Kidney (tissue), 13 donors: ENCODE measurements at regions not wholly inside any gene's neighbourhood (a gene's known extent, or its start where the extent isn't known, plus 50 kb on each side); places are given as distances from the start of the nearest gene placed in this dataset.
A peak's percentile ranks its signal among the peaks of the same experiment; 100 is the strongest.

Experiments used
- DNase-seq, 5 donors: peaks; one replicate each; pipeline ENCODE4 v3.0.0-alpha.2; 2013 to 2020
- FAIRE-seq: peaks from 2 replicates; lab custom pipeline; 2012; peaks lifted over from hg19 to GRCh38; lab: Jason Lieb, UNC
- H3K27ac ChIP-seq, 2 donors: one replicate each; pipeline ENCODE4 v1.7.0; 2013; ENCODE audit warnings: low read depth in 2 of 2, low read length in 2 of 2, inconsistent platforms in 1 of 2
- H3K27me3 ChIP-seq: one replicate; pipeline ENCODE4 v1.7.1; 2013; ENCODE audit warnings: low read length, inconsistent platforms; ENCODE audit not compliant: control insufficient read depth, insufficient read depth
- H3K36me3 ChIP-seq, 3 donors: one replicate each; pipeline versions ENCODE4 v1.7.0 to v1.7.1; 2013; ENCODE audit warnings: low read length in 3 of 3, control low read depth in 1 of 3, inconsistent platforms in 1 of 3; ENCODE audit not compliant: insufficient read depth in 3 of 3, control insufficient read depth in 2 of 3
- H3K4me1 ChIP-seq, 3 donors: one replicate each; pipeline versions ENCODE4 v1.7.0 to v1.7.1; 2013; ENCODE audit warnings: low read length in 3 of 3, inconsistent platforms in 1 of 3, low read depth in 1 of 3; ENCODE audit not compliant: control insufficient read depth in 2 of 3, insufficient read depth in 2 of 3
- H3K4me3 ChIP-seq, 3 donors: one replicate each; pipeline versions ENCODE4 v1.7.0 to v1.8.1; 2013; ENCODE audit warnings: low read length in 3 of 3, control low read depth in 1 of 3, inconsistent platforms in 1 of 3
- H3K9ac ChIP-seq, 3 donors: one replicate each; pipeline versions ENCODE4 v1.7.0 to v1.7.1; 2013; ENCODE audit warnings: low read length in 3 of 3, control low read depth in 1 of 3, inconsistent platforms in 1 of 3
- H3K9me3 ChIP-seq, 3 donors: one replicate each; pipeline versions ENCODE4 v1.7.0 to v1.7.1; 2013; ENCODE audit warnings: low read length in 3 of 3, control low read depth in 1 of 3, inconsistent platforms in 1 of 3; ENCODE audit not compliant: control insufficient read depth in 2 of 3, insufficient read depth in 1 of 3
- intact Hi-C: fragments of 100-400 bp; cut with DNase I; formaldehyde crosslinking; loops from one replicate; pipeline ENCODE4 v1.11.1; 2022
- TF ChIP-seq, protein P1 (sequence below): IDR thresholded peaks from 3 replicates; pipeline ENCODE4 v1.5.1; 2012; ENCODE audit warnings: mild to moderate bottlenecking, moderate library complexity, borderline replicate concordance; ENCODE audit not compliant: insufficient read depth; ENCODE audit errors: extremely low read depth
- donor health status: control.
- donor health status: control.
- donor health status: control.
- donor health status: control.
- donor health status: control.
- donor health status: DM: yes; HTN: yes; CAD: no.
- donor health status: Normal renal cell carcinoma (clear cell type).

DNA sequence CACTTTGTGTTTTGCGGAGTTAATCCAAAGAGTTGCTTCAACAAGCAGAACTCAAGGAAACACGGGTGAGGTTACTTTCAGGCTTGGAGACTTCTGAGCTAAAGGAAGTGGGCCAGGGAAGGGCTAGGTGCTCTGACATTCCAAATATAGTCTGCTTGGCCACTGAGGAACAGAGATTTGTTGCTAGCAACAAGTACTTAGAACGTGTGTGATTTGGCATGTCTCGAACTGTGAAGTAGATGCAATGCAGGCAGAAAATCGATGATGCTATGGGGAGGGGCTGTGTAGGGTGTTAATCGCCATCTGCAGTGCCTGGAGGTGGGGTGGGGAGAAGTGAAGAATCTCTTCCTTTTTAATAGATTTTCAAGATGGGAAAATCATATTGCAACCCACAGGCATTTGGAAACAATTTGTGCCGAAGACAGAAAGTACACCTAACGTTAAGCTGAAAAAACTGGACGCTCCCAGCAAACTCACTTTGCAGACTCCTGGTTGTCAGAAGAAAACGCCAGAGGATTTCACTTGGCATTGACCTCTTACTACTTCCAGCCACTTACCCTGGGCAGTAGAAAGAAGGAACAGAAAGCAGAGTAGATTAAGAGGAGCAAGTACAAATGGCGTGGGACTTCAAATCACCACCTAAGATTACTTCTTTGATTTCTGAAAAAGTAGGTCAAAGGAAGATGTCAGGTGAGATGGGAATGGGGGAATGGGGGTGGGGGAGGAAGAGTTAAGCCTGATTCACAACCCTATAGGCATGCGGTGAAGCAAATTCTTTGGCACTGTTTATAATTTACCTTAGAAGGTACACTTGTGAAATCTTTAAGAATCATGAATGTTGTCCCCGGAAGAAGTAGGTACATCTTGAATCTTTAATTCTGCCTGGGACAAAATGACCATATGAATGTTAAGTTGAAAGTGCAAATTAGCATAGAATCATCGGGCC lies 314.1 kb downstream of the CD83 start:
- H3K4me3 ChIP-seq = no peak overlapping the region
- FAIRE-seq = no peak

DNA sequence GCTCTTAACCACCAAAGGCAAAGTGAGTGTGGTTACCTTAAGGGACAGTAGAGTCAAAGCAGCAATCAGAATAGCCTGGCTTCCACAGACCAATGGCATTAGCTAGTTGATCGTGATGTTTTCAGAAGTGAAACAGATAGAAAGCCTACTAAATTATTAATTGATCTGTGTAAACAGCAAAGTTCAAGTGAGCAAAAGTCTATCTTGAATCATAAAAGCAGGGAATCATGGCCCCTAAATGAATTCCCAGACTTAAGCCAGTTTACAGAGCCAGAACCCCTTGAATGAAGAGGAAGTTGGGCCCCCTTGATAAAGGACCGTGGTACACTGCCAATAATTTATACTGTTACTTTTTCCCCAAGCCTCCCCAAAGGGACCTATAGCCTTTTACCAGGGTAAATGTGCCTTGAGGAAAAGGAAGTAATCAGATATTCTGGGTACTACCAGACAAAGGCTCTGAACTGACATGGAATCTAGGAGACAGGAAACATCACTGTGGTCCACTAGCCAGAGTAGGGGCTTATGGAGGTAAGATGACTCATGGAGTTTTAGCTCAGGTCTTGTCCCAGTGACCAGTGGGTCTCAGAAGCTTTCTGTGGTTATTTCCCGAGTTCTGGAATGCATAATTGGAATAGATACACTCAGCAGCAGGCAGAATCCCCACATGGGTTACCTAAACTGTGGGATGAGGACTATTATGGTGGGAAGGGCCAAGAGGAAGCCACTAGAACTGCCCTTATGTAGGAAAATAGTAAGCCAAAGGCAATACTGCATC lies 317.5 kb downstream of the CD83 start:
- Histone ChIP-seq H3K27ac (no peak overlapping the region), H3K9me3 (no peaks in the 10 kb centered on the region), H3K9ac (no peak overlapping the region), H3K27me3 (no peaks in the 10 kb centered on the region), H3K4me1 (no peaks in the 10 kb centered on the region), H3K4me3 (no peak overlapping the region), H3K36me3 (no peaks in the 10 kb centered on the region)
- intact Hi-C loops = no loop called here
- DNase-seq (no peak), FAIRE-seq (no peak)
- TF ChIP-seq, protein P1, sequence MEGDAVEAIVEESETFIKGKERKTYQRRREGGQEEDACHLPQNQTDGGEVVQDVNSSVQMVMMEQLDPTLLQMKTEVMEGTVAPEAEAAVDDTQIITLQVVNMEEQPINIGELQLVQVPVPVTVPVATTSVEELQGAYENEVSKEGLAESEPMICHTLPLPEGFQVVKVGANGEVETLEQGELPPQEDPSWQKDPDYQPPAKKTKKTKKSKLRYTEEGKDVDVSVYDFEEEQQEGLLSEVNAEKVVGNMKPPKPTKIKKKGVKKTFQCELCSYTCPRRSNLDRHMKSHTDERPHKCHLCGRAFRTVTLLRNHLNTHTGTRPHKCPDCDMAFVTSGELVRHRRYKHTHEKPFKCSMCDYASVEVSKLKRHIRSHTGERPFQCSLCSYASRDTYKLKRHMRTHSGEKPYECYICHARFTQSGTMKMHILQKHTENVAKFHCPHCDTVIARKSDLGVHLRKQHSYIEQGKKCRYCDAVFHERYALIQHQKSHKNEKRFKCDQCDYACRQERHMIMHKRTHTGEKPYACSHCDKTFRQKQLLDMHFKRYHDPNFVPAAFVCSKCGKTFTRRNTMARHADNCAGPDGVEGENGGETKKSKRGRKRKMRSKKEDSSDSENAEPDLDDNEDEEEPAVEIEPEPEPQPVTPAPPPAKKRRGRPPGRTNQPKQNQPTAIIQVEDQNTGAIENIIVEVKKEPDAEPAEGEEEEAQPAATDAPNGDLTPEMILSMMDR = no peak

More for the DNA sequence above, 314.1 kb downstream of the CD83 start:
- Histone ChIP-seq H3K9me3 (no peaks in the 10 kb centered on the region), H3K27ac (no peak overlapping the region), H3K4me1 (no peaks in the 10 kb centered on the region), H3K36me3 (no peaks in the 10 kb centered on the region), H3K9ac (no peak overlapping the region), H3K27me3 (no peaks in the 10 kb centered on the region)
- TF ChIP-seq, protein P1 = no peak
- intact Hi-C loops = no loop called here
- no peak for DNase-seq

DNA sequence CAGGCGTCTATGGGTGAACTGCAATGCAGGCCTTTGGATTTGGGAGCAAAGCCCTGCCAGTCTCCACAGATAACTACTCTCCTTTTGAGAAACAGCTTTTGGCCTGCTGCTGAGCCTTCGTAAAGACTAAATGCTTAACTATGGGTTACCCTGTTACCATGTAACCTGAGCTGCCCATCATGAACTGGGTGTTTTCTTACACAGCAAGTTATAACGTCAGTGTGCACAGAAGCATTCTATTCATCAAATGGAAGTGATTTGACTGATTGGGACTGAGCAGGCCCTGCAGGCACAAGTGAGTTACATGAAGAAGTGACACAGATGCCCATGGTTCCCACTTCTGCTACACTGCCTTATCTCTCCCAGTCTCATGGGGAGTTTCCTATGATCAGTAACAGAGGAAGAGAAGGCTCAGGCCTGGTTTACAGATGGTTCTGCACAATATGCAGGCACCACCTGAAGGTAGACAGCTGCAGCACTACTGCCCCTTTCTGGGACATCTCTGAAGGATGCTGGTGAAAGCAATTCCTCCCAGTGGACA lies 319.1 kb downstream of the CD83 start:
- Histone ChIP-seq H3K27me3 (no peaks in the 10 kb centered on the region), H3K36me3 (no peaks in the 10 kb centered on the region), H3K9me3 (no peaks in the 10 kb centered on the region), H3K4me1 (no peaks in the 10 kb centered on the region), H3K4me3 (no peak overlapping the region), H3K27ac (no peak overlapping the region), H3K9ac (no peak overlapping the region)
- TF ChIP-seq, protein P1 = no peak
- FAIRE-seq = no peak
- peak in 2 of 5 donors; percentile 42 to 58 for DNase-seq
- intact Hi-C loops = no loop called here
